ENCODE measurements at regions not wholly inside any gene's neighbourhood (a gene's known extent, or its start where the extent isn't known, plus 50 kb on each side); places are given as distances from the start of the nearest gene placed in this dataset.

GRCh38 chr6:40923326-40923725 lies 115.7 kb downstream of the UNC5CL start:
- POLR2A ChIA-PET, result no interaction called here
- Histone ChIP-seq H3K79me2 (ENCODE audit: insufficient read depth, low read length) (no peaks in the 10 kb centered on the region), H3K4me2 (ENCODE audit: low read length) (no peak overlapping the region), H3K9me2 (ENCODE audit: insufficient read depth) (no peaks in the 10 kb centered on the region), H3K9me3 (ENCODE audit: control insufficient read depth in 1 of 2, insufficient read depth in 1 of 2, low read depth in 1 of 2, low read length in 2 of 2) (no peaks in the 10 kb centered on the region), H3K4me1 (ENCODE audit: control insufficient read depth in 1 of 2, insufficient read depth in 2 of 2, low read length in 2 of 2) (peaks cover 0 to 5% of the 10 kb centered on the region in 2 experiments; a peak in 1 of 4 replicates), H3K9ac (ENCODE audit: low read length) (no peak overlapping the region), H3K36me3 (ENCODE audit: control insufficient read depth in 1 of 2, insufficient read depth in 2 of 2, low read length in 2 of 2) (no peaks in the 10 kb centered on the region), H4K20me1 (ENCODE audit: insufficient read depth) (no peaks in the 10 kb centered on the region), H3K27ac (ENCODE audit: low read depth, low read length) (no peak overlapping the region), H3K27me3 (ENCODE audit: insufficient read depth, low read length) (peaks cover 10% of the 10 kb centered on the region), H3K4me3 (replicated peaks in 1 of 2; ENCODE audit: low read depth in 1 of 2, low read length in 2 of 2) (no peak overlapping the region), H2AFZ (ENCODE audit: low read depth, low read length, poor library complexity, severe bottlenecking) (no peak overlapping the region)
- no peak for DNase-seq (ENCODE audit: low read depth, low spot score)
- CTCF ChIA-PET, result interaction anchor here (1.5 kb wide), 1 partner anchor 11 kb away, joined by 3 read pairs; no protein-coding TSS in a partner anchor
- BruUV-seq (replicated peaks), result no TSS peak
- RAD21 ChIA-PET (ENCODE audit: low non-redundant PET in 1 of 2, low total read pairs in 2 of 2, uncharacterized antibody in 2 of 2, unreplicated experiment in 2 of 2), result no interaction called here
- intact Hi-C loops (cut with micrococcal nuclease), result no loop called here
- ATAC-seq, result no peak
- TF ChIP-seq TCF7L2 (IDR thresholded peaks at IDR 0.05; ENCODE audit: borderline replicate concordance, extremely low read depth, insufficient read depth, insufficient read length), result no peak
- TF ChIP-seq ELF1 (IDR thresholded peaks at IDR 0.05; ENCODE audit: borderline replicate concordance, low read depth), result no peak
- TF ChIP-seq, protein P1, sequence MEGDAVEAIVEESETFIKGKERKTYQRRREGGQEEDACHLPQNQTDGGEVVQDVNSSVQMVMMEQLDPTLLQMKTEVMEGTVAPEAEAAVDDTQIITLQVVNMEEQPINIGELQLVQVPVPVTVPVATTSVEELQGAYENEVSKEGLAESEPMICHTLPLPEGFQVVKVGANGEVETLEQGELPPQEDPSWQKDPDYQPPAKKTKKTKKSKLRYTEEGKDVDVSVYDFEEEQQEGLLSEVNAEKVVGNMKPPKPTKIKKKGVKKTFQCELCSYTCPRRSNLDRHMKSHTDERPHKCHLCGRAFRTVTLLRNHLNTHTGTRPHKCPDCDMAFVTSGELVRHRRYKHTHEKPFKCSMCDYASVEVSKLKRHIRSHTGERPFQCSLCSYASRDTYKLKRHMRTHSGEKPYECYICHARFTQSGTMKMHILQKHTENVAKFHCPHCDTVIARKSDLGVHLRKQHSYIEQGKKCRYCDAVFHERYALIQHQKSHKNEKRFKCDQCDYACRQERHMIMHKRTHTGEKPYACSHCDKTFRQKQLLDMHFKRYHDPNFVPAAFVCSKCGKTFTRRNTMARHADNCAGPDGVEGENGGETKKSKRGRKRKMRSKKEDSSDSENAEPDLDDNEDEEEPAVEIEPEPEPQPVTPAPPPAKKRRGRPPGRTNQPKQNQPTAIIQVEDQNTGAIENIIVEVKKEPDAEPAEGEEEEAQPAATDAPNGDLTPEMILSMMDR (IDR thresholded peaks at IDR 0.05 in 2 of 3, conservative IDR thresholded peaks at IDR 0.05 in 1 of 3; ENCODE audit: borderline replicate concordance in 1 of 3, insufficient read depth in 1 of 3, low read depth in 2 of 3, low read length in 2 of 3), result no peak

DNA sequence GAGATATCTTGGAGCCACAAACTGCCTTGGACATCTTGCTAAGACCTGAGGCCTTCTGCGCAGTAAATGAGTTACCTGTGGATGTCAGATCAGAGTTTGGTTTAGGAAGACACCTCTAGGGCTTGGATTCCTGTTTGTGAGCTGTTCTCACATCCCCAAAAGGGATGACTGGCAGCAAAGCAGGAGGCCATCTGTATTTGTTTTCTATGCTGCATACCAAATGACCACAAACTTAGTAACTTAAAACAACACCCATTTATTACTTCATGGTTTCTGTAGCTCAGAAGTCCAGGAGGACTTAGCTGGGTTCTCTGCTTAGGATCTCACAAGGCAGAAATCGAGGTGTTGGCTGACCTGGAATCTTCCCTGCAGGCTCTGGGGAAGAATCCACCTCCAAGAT lies 116.7 kb downstream of the UNC5CL start:
- CTCF ChIA-PET, result interaction anchor here (0.9 kb wide), 1 partner anchor 10 kb away, joined by 3 read pairs; no protein-coding TSS in a partner anchor
- POLR2A ChIA-PET, result no interaction called here
- Histone ChIP-seq H3K9me3 (ENCODE audit: control insufficient read depth in 1 of 2, insufficient read depth in 1 of 2, low read depth in 1 of 2, low read length in 2 of 2) (no peaks in the 10 kb centered on the region), H3K9me2 (ENCODE audit: insufficient read depth) (no peaks in the 10 kb centered on the region), H2AFZ (ENCODE audit: low read depth, low read length, poor library complexity, severe bottlenecking) (no peak overlapping the region), H3K9ac (ENCODE audit: low read length) (no peak overlapping the region), H4K20me1 (ENCODE audit: insufficient read depth) (no peaks in the 10 kb centered on the region), H3K4me3 (replicated peaks in 1 of 2; ENCODE audit: low read depth in 1 of 2, low read length in 2 of 2) (no peak overlapping the region), H3K36me3 (ENCODE audit: control insufficient read depth in 1 of 2, insufficient read depth in 2 of 2, low read length in 2 of 2) (no peaks in the 10 kb centered on the region), H3K27me3 (ENCODE audit: insufficient read depth, low read length) (peaks cover 10% of the 10 kb centered on the region), H3K27ac (ENCODE audit: low read depth, low read length) (no peak overlapping the region), H3K4me1 (ENCODE audit: control insufficient read depth in 1 of 2, insufficient read depth in 2 of 2, low read length in 2 of 2) (peaks cover 0 to 5% of the 10 kb centered on the region in 2 experiments; a peak in 1 of 4 replicates), H3K4me2 (ENCODE audit: low read length) (no peak overlapping the region), H3K79me2 (ENCODE audit: insufficient read depth, low read length) (no peaks in the 10 kb centered on the region)
- ATAC-seq, result no peak
- RAD21 ChIA-PET (ENCODE audit: low non-redundant PET in 1 of 2, low total read pairs in 2 of 2, uncharacterized antibody in 2 of 2, unreplicated experiment in 2 of 2), result no interaction called here
- no TSS peak for BruUV-seq (replicated peaks)
- TF ChIP-seq SP1 (IDR thresholded peaks at IDR 0.05; ENCODE audit: low read depth), result no peak
- TF ChIP-seq YY1 (IDR thresholded peaks at IDR 0.05; ENCODE audit: extremely low read depth, insufficient replicate concordance, low read depth, low read length), result no peak
- TF ChIP-seq, protein P2, sequence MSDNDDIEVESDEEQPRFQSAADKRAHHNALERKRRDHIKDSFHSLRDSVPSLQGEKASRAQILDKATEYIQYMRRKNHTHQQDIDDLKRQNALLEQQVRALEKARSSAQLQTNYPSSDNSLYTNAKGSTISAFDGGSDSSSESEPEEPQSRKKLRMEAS (IDR thresholded peaks at IDR 0.05), result no peak
- no peak for TF ChIP-seq ELF1 (IDR thresholded peaks at IDR 0.05; ENCODE audit: borderline replicate concordance, low read depth)
- intact Hi-C loops (cut with micrococcal nuclease), result no loop called here
- DNase-seq (ENCODE audit: low read depth, low spot score), result no peak

All from HCT116 (cell line).